HG03025 (cell line): ENCODE measurements at regions not wholly inside any gene's neighbourhood (a gene's known extent, or its start where the extent isn't known, plus 50 kb on each side); places are given as distances from the start of the nearest gene placed in this dataset.
"Not testable (repeated sequence)": the region's sequence is repeated elsewhere in the genome, so short reads cannot be mapped to it uniquely, and the experiment has no call there.

Experiments used
- ATAC-seq: cut with Tn5 transposase; IDR thresholded peaks from one replicate; pipeline ENCODE4 v1.9.1; 2021; ENCODE audit warnings: mild to moderate bottlenecking, moderate library complexity; ENCODE audit not compliant: unreplicated experiment, low FRiP score

DNA sequence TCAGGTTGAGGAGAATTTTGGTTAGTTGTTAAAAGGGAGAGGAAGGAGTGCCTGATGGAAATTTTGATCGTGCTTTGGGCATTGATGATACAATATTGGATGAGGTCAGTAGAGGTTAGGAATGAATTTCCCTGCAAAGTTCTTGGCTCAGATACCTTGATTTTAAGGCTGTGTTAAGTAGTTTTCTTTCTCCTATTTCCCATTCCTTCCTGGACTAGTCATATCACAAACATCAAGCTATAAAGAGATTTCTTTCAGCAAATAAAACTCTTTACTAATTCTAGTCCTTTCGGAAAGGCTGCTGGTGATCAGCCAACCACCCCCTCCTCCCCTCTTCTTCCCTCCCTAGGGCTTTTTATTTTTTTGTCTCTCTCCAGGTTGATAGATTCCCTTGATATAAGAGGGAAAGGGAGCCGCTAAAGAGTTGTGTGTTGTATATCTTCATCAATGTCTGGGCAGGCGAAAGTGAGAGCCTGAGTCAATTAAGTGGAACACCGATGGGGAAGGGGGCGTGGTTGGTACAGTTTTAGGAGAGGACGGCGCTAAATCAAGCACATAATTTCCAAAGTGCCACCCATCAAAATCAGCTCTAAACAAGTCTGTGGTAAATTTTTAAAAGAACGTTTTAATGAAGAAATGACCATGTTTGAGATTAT lies 100.1 kb upstream of the PLXNA2 start:
- no peak for ATAC-seq

DNA sequence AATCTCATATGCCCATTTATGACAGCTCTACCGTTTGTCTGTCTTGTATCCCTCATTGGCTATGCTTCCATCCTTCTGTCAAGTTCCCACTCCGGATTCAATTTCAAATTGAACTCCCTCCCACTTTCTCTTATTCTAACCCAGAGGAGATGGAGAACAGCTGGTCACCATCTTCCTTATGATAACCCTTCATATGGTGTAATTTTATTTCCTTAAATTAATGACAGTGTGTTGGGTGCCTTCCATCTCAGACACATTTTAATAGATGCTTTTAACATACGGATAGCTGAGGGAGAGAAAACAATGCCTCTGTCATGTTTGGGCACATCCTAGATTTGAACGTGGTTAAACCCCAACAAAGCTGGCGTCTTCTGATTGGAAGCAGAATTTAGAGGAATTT lies 103.0 kb upstream of the PLXNA2 start:
- ATAC-seq = no peak

DNA sequence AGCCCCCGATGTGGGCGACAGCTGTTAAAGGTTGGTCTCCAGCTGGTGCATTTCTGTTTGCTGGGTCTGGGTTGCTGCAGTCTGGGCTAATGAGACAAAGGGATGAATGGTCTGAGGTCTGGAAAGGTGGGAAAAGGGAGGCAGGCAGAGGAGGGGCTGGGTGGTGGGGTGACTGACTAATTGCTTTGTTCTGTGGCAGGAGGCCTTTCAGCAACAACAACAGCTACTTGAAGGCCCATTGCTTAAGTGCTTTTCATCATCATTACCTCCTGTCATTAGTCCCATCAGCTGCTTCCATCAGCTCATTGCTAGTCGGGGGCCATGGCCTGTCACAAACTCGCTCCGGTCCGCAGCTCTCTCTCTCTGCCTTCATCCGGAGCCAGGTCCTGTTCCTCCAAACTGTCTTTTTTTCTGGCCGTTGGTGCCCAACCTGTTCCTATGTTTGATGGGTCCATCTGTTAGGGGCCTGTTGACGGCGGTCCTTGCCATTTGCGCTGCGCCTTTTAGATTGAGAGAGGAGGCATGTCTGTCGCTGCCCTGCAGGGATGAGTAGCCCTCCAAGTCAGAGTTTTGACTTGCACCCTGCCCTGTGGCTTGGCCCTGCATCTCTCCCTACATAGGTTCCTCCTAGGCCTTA lies 105.6 kb upstream of the PLXNA2 start:
- ATAC-seq = no peak

DNA sequence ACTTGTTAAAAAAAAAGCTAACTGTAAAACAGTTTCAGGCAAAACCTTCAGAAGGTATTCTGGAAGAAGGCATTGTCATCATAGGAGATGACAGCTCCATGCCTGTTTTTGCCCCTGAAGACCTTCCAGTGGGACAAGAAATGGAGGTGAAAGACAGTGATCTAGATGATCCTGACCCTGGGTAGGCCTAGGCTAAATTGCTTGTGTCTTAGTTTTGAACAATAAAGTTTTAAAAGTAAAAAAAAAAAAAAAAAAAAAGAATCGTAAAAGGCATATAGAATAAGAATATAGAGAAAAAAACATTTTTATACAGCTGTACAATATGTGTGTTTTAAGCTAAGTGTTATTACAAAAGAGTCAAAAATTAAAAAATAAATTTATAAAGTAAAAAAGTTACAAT lies 106.6 kb upstream of the PLXNA2 start:
- no peak for ATAC-seq

DNA sequence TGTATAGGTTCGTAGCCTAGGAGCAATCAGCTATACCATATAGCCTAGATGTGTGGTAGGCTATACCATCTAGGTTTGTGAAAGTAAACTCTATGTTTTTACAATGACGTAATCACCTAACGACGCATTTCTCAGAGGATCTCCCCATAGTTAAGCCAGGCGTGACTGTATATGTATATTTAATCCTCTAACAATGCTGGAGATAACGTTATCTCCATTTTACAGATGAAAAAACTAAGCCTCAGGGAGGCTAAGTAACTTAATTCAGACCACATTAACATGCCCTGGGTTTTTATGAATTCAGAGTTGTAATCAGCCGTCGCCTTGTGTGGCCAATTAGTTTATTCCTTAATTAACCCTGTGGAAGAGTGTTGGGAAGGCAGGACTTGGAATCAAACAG lies 107.7 kb upstream of the PLXNA2 start:
- no peak for ATAC-seq

DNA sequence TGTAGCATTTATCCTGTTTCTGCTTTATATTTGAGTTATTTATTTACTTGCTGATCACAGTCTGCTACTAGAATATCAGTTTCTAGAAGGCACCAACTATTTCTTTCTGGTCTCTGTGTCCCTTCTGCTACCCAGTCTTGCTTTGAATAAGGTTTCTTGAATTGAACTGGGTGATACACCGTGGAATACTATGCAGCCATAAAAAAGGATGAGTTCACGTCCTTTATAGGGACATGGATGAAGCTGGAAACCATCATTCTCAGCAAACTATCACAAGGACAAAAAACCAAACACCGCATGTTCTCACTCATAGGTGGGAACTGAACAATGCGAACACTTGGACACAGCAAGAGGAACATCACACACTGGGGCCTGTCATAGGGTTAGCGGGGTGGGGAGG lies 109.6 kb upstream of the PLXNA2 start:
- ATAC-seq = not testable (repeated sequence)

DNA sequence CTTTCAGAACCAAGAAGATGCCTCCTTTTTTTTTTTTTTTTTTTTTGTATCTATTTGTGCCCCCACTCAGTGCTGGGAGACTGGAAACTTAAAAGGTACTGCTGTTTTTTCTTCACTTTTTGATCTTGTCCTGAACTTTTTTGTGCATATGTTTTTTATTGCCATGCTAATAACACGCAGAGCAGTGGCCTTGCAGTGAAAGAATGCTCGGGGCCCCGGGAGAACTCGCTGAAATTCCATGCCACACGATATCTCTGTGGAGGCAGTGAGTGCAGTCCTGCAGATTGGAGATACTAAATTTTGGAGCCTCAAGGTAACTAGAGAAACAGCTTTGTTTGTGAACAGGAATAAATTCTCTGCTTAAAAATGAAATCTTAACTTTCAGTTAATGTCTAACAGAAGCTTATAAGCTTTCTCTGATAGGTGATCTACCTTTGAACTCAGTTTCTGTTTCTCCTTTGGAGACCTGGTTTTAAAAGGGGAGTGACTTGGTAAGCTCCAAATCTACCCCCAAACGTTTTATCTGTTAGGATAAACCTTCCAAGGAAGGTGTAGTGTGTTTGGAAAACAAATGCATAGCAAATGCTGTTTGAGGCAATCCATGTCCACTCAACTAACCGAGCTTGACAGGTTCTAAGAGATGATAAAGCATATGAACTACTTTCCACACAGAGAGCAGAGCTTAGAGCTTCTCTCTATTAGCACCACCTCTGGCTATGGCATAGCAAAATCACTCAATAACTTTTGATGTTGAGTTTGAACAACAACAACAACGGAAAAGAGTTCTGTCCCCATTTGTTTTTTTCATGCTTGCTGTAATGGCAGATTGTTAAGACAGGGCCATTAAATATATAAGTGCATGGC lies 113.7 kb upstream of the PLXNA2 start:
- ATAC-seq = no peak

DNA sequence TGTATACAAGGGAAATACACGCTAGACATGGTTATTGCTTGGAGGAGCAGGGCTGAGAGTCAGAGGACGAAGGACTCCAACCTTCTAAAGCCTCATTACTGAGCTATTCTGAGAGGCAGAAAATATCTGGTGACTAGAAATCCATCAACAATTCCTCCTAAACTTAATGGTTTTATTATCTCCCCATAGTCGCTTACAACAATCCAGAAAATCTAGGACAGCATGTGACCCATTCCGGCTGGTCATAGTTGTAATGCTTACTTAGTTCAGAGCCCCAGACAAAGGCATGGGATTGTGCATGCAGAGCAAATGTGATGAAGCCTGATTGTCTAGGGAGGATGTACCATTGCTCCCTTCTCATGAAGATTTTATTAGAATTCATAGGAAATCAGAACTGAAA lies 114.5 kb upstream of the PLXNA2 start:
- no peak for ATAC-seq

DNA sequence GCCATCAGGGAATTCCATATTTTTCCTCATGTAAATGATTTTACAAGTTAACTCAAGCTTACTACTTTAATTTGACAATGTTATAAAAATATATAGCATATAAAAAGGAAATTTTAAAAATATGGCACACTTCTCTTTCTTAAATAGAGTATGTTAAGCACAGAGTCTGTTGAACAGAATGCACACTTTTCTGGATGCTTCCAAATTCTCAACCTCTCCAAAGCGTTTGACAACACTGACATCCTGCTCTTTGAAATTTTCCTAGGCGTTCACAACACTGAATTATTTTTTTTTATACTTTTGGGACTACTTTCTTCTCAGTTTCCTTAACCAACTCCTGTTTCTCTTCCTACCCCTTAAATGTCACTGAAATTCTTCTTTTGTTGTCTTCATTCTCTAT lies 117.8 kb upstream of the PLXNA2 start:
- no peak for ATAC-seq

DNA sequence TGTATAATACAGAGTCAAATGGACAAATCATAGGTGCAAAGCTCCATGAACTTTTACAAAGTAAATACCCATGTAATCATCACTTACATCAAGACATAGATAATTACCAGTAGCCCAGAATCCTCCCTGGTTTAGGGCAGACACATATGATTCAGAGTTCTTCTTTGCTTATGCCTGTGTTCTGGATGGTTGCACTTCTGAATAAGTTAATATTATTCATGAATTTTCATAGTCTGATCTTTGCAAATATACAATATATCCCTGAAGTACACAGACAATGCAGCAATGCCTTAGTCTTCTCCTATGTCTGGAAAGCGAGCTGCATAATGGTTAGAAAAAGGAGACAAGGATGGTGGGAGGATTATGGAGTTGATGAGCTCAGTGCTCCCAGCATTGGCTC lies 122.4 kb upstream of the PLXNA2 start:
- no peak for ATAC-seq

DNA sequence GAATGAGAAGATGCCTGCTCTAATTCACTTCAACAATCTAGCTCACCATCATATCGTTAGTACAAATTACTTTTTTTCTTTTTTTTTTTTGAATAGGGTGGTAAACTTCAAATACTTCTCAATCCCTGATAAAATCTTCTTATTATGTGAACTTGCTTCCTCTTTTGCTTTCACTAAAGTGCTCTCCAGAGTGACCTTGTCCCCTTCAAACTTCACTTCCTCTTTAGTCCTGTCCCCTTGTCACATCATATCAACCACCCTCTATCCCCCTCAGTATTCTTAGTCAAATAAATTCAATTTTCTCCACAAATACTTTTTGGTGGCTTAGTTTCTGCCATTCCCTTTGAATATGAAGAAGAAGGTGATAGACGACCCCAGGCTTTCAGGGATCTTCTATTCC lies 124.9 kb upstream of the PLXNA2 start:
- no peak for ATAC-seq

DNA sequence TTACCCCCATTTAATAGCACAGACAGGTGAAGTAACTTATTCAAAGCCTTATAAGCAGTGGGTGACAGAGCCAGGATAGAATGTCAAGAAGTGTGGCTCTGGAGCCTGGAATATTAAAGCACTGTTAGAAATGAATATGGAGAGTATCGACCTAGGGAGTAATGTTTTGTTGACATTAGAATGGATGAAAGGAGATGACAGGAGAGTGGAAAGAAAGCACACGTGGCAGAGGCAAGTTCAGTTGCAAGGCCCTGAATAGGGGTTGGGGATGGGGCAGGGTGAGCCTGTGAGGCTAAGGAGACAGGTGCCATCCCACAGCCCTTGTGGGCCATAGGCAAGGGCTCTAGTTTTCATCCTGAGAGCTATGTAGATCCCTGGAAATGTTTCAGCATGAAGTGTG lies 125.5 kb upstream of the PLXNA2 start:
- ATAC-seq = no peak

DNA sequence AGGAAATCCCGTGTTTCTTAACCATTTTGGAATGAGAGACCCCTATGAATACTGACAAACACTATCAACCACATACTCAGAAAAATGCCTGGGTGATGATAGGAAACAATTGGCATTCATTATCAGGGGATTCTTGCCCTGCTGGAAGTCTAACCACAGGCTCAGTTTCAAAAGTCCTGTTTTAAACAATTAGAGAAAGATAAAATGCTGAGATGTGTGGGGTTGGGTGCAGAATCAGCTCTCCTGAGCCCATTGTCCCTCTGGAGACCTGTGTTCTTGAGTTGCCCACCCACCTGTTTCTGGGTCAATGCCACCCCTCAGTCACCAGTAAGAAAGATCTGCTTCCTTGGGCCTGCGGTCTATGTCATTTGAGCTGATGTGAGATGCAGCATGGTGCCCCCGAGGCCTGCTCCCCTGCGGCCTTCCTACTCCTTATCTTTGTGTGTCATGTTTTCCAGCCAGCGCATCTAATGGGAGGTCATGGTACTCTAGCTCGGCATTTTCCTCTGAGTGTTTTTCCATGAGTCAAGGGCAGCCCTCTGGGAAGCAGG lies 130.3 kb upstream of the PLXNA2 start:
- ATAC-seq = no peak

DNA sequence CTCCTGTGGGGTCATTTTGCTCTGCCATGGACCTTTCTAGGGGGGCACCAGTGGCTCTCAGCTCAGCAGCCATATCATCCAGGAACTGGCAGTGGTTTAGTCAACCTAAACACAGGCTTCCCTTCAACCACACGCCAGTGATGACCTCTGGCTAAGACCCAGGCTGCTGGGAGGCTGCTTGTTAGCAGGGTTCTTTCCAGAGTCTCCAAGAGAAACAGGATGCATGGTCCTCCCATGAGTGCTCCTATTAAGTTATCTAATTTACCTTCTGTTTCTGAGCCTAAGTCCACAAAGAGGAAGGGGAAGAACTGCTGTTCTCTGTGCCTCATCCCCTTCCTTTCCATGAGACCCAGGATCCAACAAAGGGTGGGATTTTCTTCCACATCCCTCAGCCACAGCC lies 137.3 kb upstream of the PLXNA2 start:
- no peak for ATAC-seq

DNA sequence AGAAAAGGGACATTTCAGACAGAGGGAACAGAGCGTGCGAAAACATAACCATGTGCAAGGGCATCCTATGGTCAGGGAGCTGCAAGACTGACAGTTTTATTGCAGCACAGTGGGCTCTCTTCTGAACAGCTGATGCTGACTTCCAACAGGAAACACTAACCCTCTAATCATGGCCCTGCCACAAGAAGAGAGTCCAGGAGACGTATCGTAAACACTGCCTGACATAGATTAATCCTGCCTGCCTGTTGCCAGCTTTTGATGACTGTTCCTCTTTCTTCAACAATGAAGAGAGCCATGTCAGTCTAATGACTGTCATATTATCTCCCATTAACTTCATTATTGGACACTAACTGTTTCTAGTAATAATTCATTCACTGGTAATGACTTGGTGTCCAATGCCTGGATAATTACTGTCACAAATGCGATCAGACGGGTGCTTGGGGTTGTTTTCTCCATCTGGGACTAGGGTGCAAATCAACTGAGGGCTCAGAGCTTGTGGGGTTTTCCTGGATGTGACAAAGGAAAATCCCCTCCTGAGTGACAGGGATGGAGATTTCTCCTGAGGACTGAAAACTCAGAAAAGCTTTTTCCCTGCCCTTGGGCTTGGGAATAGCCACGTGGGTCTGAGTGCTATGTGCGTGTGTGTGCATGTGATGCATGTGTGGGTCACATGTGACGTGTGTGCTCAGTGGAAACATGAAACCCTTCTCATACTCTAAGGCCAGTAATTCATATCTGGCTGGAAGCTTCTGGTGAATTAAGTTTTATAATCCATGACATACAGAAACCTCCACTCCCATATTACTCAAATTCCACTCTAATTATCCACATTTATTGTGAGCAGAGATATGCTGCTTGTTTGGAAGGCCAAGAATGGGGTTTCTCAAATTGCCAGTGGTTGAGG lies 144.0 kb upstream of the PLXNA2 start:
- ATAC-seq = no peak

DNA sequence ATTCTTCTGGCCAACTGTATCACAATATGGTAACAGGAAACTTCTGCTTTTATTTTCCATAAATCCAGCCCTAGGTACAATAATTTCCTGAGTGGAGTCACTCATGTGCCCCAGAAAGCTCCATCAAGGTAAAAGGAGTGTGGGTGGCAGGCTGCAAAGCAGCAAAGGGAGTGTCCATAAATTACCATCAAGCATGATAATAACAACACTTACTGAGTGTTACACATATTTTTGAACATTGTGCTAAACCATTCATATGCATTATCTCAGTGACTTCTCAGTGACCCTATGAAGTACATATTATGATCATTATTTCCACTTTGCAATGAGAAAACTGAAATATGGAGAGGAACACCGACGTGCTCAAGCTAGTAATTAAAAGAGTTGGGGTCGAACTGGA lies 149.2 kb upstream of the PLXNA2 start:
- no peak for ATAC-seq

DNA sequence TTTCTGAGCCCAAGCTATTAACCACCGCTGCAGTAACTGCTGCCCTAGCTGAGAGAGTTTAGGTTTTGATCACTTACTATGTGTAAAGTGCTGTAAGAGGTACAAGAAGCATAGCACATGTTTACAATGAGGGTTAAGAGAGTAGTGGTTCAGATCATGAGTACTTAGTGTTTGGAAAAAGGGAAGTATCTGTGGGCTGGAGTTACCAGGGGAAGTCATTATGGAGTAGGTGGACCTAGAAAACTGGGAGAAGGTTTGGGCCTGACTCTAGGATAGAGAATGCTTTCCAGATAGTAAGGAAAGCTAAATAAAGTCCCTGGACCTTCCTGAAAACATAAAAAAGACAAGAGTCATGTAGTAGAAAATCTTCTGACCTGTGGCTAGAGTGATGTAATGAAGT lies 149.6 kb upstream of the PLXNA2 start:
- ATAC-seq = no peak

DNA sequence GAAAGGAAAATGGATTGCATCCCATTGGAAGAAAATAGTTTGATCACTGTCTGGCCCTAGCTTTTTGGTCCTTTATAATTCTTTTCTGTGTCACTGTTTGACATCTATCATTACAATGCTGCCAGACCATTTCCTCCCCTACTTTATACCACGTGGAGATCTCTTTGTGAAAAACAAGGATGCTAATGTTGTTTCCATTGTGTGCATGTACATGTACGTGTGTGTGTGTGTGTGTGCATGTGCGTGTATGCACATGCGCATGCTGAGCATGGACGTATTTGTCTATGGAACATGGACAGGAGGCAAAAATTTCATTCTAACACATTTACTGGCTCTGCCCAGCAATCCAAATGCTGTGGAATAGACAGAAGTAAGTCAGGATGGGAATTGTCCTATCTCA lies 153.1 kb upstream of the PLXNA2 start:
- ATAC-seq = no peak

DNA sequence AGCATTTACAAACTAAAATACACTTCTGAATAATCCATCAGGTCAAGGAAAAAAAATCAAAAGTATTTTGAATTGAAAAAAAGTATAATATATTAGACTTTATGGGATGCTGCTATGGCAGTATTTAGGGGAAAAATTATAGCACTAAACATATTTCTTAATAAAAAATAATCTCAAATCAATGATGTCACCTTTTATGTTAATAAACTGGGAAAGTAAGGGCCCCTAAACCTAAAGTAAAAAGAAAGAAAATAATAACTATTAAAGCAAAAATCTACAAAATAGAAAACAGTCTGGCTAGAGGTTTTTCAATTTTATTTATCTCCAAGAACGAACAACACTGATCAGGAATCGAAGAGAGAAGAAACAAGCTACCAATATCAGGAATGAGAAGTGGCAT lies 160.8 kb upstream of the PLXNA2 start:
- no peak for ATAC-seq

DNA sequence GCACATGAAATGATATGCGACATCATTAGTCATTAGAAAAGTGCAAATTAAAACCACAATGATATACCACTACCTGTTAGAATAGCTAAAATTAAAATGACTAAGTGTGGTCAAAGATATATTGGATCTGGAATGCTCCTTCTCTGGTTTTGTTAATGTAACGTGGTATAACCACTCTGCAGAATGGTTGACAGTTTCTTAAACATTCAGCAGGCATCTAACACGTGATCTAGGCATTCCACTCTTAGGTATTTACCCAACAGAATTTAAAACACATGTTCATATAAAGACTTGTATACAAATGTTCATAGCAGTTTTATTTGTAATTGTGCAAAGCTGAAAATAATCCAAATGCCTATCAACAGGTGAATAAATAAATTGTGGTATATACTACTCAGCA lies 165.0 kb upstream of the PLXNA2 start:
- ATAC-seq = no peak
